ENCODE measurements at regions not wholly inside any gene's neighbourhood (a gene's known extent, or its start where the extent isn't known, plus 50 kb on each side); places are given as distances from the start of the nearest gene placed in this dataset.

GRCh38 chr12:91551242-91551641 is 368.6 kb upstream of the DCN start:
- Histone ChIP-seq H3K27ac (no peak overlapping the region), H3K4me1 (replicated peaks) (no peaks in the 10 kb centered on the region), H3K27me3 (replicated peaks; ENCODE audit: insufficient read depth) (no peaks in the 10 kb centered on the region), H3K36me3 (no peaks in the 10 kb centered on the region), H3K9me3 (no peaks in the 10 kb centered on the region), H3K4me3 (no peak overlapping the region)
- 98% methylated on average over 1 of the region's 1 CpG for WGBS
- TF ChIP-seq POLR2AphosphoS5 (IDR thresholded peaks at IDR 0.05) (no peak), CTCF (IDR thresholded peaks at IDR 0.05) (no peak), POLR2A (IDR thresholded peaks at IDR 0.05) (no peak)
- intact Hi-C loops (cut with DNase I), result no loop called here
- DNase-seq (ENCODE audit: low spot score), result no peak

- Histone ChIP-seq H3K9me3 (no peaks in the 10 kb centered on the region), H3K4me3 (no peak overlapping the region), H3K27ac (no peak overlapping the region), H3K4me1 (replicated peaks) (no peaks in the 10 kb centered on the region), H3K27me3 (replicated peaks; ENCODE audit: insufficient read depth) (no peaks in the 10 kb centered on the region), H3K36me3 (no peaks in the 10 kb centered on the region)
- WGBS, result 95% methylated on average over 2 of the region's 2 CpGs
- TF ChIP-seq POLR2AphosphoS5 (IDR thresholded peaks at IDR 0.05) (no peak), CTCF (IDR thresholded peaks at IDR 0.05) (no peak), POLR2A (IDR thresholded peaks at IDR 0.05) (no peak)
- intact Hi-C loops (cut with DNase I), result loop anchor here (2.0 kb wide), 1 partner anchor 18 kb away; no protein-coding TSS in a partner anchor
- DNase-seq (ENCODE audit: low spot score), result no peak
These were observed 360.0 kb upstream of the DCN start for GRCh38 chr12:91542666-91543065.

- WGBS, result 91% methylated on average over 1 of the region's 1 CpG
- no peaks in the 10 kb centered on the region for H3K9me3 ChIP-seq
These were observed 359.4 kb upstream of the DCN start for GRCh38 chr12:91542067-91542466.

GRCh38 chr12:91538418-91538817 is 355.8 kb upstream of the DCN start:
- 78% methylated on average over 4 of the region's 4 CpGs for WGBS
- no peak overlapping the region for H3K27ac ChIP-seq
- H3K27me3 ChIP-seq (replicated peaks; ENCODE audit: insufficient read depth), result no peaks in the 10 kb centered on the region
- no peaks in the 10 kb centered on the region for H3K36me3 ChIP-seq
- DNase-seq (ENCODE audit: low spot score), result no peak
- intact Hi-C loops (cut with DNase I), result no loop called here
- TF ChIP-seq CTCF (IDR thresholded peaks at IDR 0.05) (no peak), POLR2AphosphoS5 (IDR thresholded peaks at IDR 0.05) (no peak), POLR2A (IDR thresholded peaks at IDR 0.05) (no peak)
- no peaks in the 10 kb centered on the region for H3K4me1 ChIP-seq (replicated peaks)
- no peak overlapping the region for H3K4me3 ChIP-seq
- no peaks in the 10 kb centered on the region for H3K9me3 ChIP-seq

More at GRCh38 chr12:91542067-91542466, 359.4 kb upstream of the DCN start:
- no peak for DNase-seq (ENCODE audit: low spot score)
- no peaks in the 10 kb centered on the region for H3K4me1 ChIP-seq (replicated peaks)
- TF ChIP-seq POLR2A (IDR thresholded peaks at IDR 0.05), result no peak
- no peak for TF ChIP-seq CTCF (IDR thresholded peaks at IDR 0.05)
- TF ChIP-seq POLR2AphosphoS5 (IDR thresholded peaks at IDR 0.05), result no peak
- intact Hi-C loops (cut with DNase I), result loop anchor here (2.0 kb wide), 1 partner anchor 19 kb away; no protein-coding TSS in a partner anchor
- H3K27me3 ChIP-seq (replicated peaks; ENCODE audit: insufficient read depth), result no peaks in the 10 kb centered on the region
- H3K36me3 ChIP-seq, result no peaks in the 10 kb centered on the region
- no peak overlapping the region for H3K4me3 ChIP-seq
- no peak overlapping the region for H3K27ac ChIP-seq

- H3K4me3 ChIP-seq, result no peak overlapping the region
- TF ChIP-seq POLR2A (IDR thresholded peaks at IDR 0.05) (no peak), POLR2AphosphoS5 (IDR thresholded peaks at IDR 0.05) (no peak), CTCF (IDR thresholded peaks at IDR 0.05) (no peak)
- intact Hi-C loops (cut with DNase I), result no loop called here
- H3K9me3 ChIP-seq, result no peaks in the 10 kb centered on the region
- 92% methylated on average over 1 of the region's 1 CpG for WGBS
- H3K27ac ChIP-seq, result no peak overlapping the region
- H3K4me1 ChIP-seq (replicated peaks), result no peaks in the 10 kb centered on the region
- no peak for DNase-seq (ENCODE audit: low spot score)
- no peaks in the 10 kb centered on the region for H3K36me3 ChIP-seq
- H3K27me3 ChIP-seq (replicated peaks; ENCODE audit: insufficient read depth), result no peaks in the 10 kb centered on the region
These were observed 350.7 kb upstream of the DCN start for GRCh38 chr12:91533366-91533765.
